ENCODE measurements at regions not wholly inside any gene's neighbourhood (a gene's known extent, or its start where the extent isn't known, plus 50 kb on each side); places are given as distances from the start of the nearest gene placed in this dataset.

- TF ChIP-seq CTCF (IDR thresholded peaks at IDR 0.05; ENCODE audit: extremely low read depth, insufficient read depth, missing control alignments), result no peak
- in situ Hi-C loops (cut with MboI; ENCODE audit: low pct_unique_long_range_greater_than_20kb, low sequenced_read_pairs, unreplicated experiment), result no loop called here
- no peak for DNase-seq (ENCODE audit: low spot score)
Measured at GRCh38 chr5:147065071-147065470, 169.8 kb upstream of the STK32A start.

- in situ Hi-C loops (cut with MboI; ENCODE audit: low pct_unique_long_range_greater_than_20kb, low sequenced_read_pairs, unreplicated experiment), result no loop called here
- no peak for DNase-seq (ENCODE audit: low spot score)
- TF ChIP-seq CTCF (IDR thresholded peaks at IDR 0.05; ENCODE audit: extremely low read depth, insufficient read depth, missing control alignments), result no peak
Measured at GRCh38 chr5:147068998-147069397, 165.8 kb upstream of the STK32A start.

GRCh38 chr5:147072622-147073021 lies 162.2 kb upstream of the STK32A start:
- DNase-seq (ENCODE audit: low spot score), result no peak
- no peak for TF ChIP-seq CTCF (IDR thresholded peaks at IDR 0.05; ENCODE audit: extremely low read depth, insufficient read depth, missing control alignments)
- in situ Hi-C loops (cut with MboI; ENCODE audit: low pct_unique_long_range_greater_than_20kb, low sequenced_read_pairs, unreplicated experiment), result no loop called here

- in situ Hi-C loops (cut with MboI; ENCODE audit: low pct_unique_long_range_greater_than_20kb, low sequenced_read_pairs, unreplicated experiment), result no loop called here
- TF ChIP-seq CTCF (IDR thresholded peaks at IDR 0.05; ENCODE audit: extremely low read depth, insufficient read depth, missing control alignments), result no peak
- no peak for DNase-seq (ENCODE audit: low spot score)
Measured at GRCh38 chr5:147073098-147073497, 161.7 kb upstream of the STK32A start.

- in situ Hi-C loops (cut with MboI; ENCODE audit: low pct_unique_long_range_greater_than_20kb, low sequenced_read_pairs, unreplicated experiment), result no loop called here
- no peak for TF ChIP-seq CTCF (IDR thresholded peaks at IDR 0.05; ENCODE audit: extremely low read depth, insufficient read depth, missing control alignments)
- DNase-seq (ENCODE audit: low spot score), result no peak
Measured at GRCh38 chr5:147075187-147075586, 159.6 kb upstream of the STK32A start.

- DNase-seq (ENCODE audit: low spot score), result no peak
- in situ Hi-C loops (cut with MboI; ENCODE audit: low pct_unique_long_range_greater_than_20kb, low sequenced_read_pairs, unreplicated experiment), result no loop called here
- no peak for TF ChIP-seq CTCF (IDR thresholded peaks at IDR 0.05; ENCODE audit: extremely low read depth, insufficient read depth, missing control alignments)
Measured at GRCh38 chr5:147080391-147080790, 154.4 kb upstream of the STK32A start.

- in situ Hi-C loops (cut with MboI; ENCODE audit: low pct_unique_long_range_greater_than_20kb, low sequenced_read_pairs, unreplicated experiment), result no loop called here
- DNase-seq (ENCODE audit: low spot score), result no peak
- no peak for TF ChIP-seq CTCF (IDR thresholded peaks at IDR 0.05; ENCODE audit: extremely low read depth, insufficient read depth, missing control alignments)
Measured at GRCh38 chr5:147081311-147081764, 153.5 kb upstream of the STK32A start.
